GM19023 (cell line): ENCODE measurements at regions not wholly inside any gene's neighbourhood (a gene's known extent, or its start where the extent isn't known, plus 50 kb on each side); places are given as distances from the start of the nearest gene placed in this dataset.

Source experiments
- ATAC-seq: cut with Tn5 transposase; IDR thresholded peaks from one replicate; pipeline ENCODE4 v1.9.1; 2021; ENCODE audit warnings: mild to moderate bottlenecking, moderate library complexity; ENCODE audit not compliant: unreplicated experiment

DNA sequence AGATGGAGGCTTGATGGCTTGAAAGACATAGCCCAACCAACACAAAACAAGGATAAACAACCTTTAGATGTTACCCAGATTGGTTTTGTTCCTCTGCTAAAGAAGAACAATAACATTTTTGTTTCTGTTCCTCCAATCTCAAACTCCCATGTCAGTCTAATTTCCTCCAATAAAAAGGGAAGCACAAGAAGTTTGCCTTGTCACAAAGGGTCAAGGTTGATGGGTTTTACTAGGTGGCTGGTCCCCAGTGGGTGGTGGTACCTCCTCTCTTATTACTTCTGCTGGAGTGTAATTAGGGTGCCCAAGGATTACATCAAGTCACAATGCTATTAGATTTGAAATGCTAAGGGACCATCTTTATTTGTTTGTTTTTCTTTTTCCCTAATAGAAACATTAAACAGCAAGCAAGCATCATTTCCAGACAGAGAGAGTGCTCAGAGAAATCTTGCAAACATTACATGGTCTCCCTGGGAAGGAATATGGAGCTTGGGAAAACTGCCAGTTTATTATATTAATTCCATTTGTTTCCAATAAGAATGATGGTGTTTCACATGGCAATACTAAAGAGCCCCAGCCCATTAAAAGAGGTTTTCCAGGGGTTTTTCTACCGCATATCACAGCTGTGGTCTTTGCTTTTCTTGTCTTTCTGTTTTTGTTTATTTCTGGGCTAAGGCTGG is 78.3 kb upstream of the AOAH start:
- ATAC-seq = no peak

DNA sequence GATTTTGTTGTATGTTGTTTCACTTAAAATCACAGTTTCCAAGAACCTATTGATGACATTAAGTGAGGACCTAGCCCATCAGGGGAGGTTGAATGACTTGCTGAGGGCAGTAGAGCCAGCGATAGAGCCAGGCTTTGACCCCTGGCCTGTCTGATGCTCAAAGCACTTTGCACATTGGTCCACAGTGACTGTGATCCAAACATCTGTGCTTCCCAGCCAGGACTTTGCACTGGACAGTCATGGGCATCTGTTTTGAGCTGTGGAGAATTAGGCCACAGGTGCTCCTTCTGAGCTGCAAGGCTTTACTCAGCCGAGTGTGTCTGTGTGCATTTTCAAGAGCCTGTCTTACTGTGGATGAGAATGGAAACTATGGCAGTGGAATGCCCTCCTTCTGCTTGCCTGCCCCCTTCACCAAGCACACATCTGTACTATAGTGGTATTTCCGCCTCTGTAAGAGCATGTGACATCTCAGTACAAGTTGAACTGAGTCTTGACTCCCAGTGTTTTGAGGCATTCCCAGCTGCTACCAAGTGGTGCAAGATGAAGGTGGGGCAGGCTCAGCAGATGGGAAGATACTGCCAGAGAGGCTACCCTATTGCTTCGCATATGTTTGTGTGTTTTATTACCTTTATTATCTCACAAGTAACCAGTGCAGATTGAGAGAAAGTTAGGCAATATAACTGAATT is 72.7 kb upstream of the AOAH start:
- ATAC-seq = no peak

DNA sequence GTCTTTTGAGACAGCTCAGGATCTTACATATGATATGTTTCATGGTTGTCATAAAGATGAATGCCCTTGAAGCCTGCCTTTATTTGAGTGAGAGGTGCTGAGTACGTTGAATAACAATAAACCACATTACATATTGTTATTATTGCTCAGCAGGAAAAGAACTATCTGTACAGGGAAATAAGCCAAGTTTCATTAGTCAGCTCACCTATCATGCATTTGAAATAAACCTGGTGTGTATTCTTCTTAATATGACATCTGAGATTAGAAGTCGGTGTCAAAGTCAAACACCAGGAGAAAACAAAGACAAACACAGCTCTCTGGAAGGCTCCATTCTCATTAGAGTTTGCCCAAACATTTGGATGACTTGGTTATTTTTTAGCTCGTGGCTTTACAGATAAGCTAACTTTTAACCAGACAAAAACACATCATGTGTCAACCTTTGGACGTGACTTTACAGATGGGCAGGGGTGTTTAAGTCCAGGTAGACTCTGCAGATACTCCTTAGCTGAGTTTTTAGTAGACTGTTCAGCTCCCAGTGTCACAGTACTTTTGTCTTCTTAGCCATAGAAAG is 71.2 kb upstream of the AOAH start:
- no peak for ATAC-seq

DNA sequence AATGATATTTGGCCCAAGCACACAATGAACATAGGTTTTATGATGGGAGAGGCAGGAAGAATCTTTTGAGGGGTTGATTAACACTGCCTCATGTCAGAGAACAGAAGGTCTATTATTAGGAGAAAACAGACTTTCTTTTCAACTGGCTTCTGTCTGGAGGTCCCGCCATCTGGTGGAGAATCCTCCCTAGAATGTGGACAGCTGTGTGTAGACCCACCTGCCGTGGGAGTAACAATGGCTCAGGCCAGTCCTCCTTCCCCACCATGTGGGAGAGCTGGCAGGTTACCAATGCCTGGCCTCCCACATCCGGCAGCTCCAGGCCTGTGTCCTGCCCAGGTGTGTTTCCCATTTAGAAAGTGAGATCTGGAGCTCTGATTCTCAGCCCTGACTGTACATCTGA is 70.4 kb upstream of the AOAH start:
- no peak for ATAC-seq

DNA sequence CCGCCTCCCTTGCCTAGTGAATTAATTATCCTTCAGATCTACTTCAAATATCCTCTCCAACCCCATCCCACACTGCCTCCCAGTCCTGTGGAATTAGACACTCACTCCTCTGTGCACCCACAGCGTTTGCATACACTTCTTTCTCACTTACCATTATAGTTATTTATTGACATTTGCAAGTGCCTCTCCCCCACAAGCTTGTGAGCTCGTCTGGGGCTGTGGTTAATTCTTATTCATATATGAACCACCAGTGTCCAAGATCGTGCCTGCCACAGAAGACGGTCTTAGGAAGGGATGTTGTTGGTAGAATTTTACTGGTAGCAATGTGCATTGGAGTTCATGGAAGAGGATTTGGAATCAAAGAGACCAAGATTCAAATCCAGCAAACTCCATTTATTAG is 68.1 kb upstream of the AOAH start:
- no peak for ATAC-seq

DNA sequence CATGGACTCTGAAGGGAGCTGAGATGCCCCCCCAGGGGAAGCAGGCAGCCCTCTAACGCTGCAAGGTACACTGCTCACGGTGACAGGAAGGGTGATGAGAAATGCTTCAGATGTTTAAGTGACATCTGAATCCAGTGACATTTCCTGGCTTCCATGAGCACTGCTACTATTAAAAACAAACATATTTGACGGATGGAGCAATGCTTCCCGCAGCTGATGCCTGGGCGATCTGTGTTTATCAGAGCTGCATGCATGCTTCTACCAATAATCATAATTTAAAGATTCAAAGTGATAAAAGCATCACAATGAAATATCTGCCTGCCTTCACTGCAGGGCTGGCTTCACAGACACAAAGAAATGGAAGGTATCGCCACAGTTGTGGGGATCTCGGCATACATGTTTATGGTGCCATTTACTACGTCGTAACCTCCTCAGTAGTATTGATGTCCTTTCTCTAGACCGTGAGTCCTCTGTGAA is 66.1 kb upstream of the AOAH start:
- no peak for ATAC-seq

DNA sequence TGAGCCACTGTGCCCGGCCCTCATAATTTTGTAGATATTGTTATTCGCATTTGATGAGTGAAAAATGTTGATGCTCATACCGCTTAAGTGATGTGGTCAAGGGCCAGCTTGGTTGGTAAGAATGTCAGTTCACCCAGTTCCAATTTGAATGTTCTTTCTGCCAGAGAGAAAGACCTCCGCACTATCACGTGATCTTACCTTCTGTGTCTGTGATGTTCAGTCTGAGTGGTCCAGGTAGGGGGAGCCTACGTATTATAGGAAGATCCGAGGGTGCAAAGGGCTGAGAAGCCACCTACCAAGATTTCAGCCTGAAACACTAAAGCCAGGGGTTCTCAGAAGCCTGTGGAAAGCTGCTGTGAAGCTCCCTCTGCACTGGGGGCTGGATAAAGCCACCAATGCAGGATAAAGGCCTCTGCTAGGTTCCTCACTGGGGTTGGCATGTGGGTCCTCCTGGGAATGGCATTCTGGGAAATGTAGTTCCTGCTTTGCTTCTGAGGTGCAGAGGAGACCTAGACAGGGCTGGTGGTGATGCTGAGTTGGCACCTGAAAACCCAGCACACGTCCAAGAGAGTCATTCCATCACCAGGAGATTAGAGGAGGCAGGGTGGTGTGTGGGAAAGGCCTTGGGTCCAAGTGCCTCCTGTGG is 64.7 kb upstream of the AOAH start:
- ATAC-seq = no peak

DNA sequence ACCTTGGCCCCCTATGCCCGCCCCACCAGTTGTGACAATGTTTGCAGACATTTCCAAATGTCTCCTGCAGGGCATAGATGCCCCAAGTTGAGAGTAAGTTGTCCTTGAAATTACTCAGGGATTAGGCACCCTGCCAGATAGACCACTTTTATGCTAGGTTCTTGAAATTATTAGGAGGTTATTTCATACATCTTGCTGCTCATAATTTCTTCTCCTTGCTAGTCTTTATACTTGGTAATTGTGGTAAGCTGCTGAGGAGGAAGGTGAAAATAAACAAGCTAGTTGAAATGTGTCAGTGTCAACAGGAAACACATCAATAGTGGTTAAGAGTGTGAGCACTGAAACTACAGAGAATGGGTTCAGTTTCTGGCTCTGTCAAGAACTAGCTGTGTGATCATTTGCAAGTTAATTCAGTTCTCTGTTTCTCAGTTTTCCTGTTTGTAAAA is 63.7 kb upstream of the AOAH start:
- no peak for ATAC-seq

DNA sequence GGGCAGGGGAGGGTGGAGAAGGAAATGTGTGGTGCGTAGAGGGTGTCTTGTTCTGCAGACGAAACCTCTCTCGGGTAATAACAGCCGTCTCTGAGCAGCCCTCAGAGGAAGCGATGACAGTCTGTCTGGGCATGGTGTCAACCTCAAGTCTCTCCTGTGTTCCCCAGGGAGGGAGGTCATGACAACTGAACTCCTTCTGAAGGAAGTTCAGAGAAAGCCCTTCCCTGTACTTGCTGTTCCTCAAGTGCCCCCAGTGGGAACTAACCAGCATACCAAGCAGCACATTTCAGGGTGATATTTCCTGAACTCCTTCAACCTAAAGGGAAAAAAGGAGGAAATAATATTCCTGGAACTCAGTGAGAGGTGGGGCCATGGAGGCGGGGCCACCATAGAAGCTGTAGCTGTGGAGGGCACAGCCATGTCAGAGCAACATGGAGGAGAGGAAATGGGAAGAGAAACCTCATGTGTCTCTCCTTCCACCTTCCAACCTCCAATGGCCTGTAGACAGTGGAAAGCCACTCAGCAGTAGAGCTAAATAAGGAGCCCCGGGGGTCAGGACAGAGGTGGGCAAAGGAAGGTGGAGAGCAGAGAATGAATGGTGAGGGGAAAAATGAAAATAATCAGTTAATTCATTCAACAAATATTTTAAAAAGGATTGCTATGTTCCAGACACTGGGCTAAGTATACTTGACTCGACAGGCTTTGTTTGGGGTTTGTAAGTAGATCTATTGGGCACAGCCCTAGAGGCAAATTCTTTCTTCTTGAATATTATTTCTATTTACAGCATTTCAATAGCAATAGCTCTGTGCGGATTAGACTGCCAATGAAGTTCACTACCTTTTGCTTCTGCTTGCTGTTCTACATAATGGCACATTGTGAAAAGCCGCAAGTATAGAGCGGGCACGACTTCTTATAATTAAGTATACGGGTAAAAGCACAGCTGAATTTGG is 61.0 kb upstream of the AOAH start:
- peak; percentile 93 for ATAC-seq

DNA sequence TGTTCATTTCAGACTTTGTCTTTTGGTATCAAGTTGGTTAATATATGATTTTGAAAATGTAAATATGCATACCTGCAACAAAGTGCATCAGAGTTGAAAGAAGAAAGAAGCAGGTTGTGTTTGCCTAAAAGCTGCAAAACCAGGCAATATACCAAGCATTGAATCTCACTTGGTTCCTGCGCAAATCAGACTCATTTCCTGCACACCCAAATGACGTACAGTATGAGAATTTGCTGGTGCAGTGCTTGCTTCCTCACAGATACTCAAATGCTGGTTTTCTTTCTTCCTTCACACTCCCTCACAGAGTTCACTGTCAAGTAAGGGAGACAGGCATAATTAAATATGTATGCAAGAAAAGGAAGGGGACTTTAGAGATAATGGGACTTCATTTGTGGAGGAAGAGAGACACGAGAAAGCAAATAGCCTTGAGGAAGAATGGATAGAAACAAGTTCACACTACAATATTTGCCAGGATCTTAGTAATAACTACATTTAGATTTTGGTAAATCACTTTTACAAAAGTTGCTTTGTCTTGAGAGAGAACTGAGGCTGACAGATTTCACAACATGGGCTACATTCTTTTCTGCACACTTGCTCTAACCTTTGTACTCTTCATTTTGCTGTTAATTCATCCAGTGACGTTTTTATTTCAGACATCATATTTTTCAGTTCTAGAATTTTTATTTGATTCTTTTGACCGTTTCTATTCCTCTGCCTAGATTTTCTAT is 56.9 kb upstream of the AOAH start:
- ATAC-seq = no peak

DNA sequence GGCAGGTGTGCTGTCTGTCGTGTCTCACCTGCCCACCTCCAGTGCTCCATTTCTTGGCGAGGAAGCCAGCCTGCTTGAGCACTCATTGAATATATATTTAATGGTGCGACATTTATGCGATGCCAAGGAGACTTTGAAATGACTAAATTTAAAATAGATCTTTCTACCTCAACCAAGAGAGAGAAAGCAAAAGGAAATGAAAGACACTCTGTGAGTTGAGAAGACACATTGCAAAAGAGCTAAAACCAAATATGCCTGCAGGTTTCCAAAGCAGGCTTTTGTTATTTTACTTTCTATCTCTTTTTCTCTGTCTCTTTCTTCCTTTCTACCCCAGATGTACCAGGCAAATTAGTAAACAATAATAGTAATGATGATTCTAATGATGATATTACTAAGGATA is 53.6 kb upstream of the AOAH start:
- no peak for ATAC-seq

DNA sequence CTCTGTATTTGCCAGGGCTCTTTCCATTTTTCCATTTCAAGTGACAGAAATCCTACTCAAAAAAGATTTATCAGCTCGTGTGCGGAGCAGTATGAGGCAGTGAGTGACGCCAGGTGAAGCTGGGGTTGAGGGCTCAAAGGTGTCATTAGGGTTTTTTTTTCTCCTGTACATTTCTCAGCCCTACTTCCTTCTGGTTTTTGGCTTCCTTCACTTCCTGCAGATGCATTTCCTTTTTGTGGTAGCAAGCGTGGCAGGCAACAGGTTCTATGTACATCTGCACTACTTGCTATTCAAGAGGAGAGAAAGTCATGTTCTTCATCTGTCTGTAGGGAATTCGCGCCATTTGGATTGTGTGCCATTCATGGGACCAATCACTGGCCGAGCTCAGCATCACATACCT is 52.8 kb upstream of the AOAH start:
- no peak for ATAC-seq

DNA sequence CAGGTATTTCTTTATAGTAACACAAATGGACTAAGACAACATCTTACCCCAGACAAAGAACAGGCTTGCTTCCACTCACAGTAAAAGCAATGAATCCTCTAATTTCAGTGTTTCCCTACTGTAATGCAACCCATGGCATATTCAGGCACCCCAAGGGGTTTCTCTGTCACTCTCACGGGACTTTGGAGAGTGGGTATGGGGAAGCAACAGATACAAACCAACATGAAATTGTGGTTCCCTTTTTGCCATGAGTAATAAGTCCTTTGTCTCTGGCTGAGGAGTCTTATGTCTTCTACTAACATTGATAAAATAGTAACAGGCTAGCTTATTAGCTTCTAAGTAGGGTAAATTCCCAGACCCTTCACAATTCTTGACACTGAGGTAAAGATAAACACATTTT is 51.4 kb upstream of the AOAH start:
- ATAC-seq = no peak

DNA sequence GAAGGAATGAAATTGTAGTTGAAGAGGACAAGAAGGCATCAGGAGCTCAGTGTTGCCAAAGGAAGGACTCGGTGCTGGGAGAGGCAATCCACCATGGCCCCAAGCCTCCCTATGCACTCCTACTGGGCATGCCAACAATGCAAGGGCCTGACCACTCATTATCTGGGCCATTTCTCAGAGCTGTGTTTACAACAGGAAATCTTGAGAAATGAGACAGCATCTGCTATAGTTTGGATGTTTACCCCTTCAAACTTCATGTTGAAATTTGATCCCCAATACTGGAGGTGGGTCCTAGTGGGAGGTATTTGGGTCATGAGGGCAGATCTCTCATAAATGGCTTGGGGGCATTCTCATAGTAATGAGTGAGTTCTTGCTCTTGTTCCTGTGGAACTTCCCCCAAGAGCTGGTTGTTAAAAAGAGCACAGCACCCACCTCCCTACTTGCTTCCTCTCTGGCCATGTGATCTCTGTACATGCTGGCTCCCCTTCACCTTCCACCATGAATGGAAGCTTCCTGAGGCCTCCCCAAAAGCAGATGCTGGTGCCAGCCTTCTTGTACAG is 50.8 kb upstream of the AOAH start:
- ATAC-seq = no peak
